Endothelial cell of umbilical vein (primary cell): ENCODE measurements at regions not wholly inside any gene's neighbourhood (a gene's known extent, or its start where the extent isn't known, plus 50 kb on each side); places are given as distances from the start of the nearest gene placed in this dataset.

Experiments
- BruUV-seq: library from RNA; stranded (reverse); fragments of 400-500 nt; replicated peaks from 2 replicates; lab custom pipeline; 2021; lab: Mats Ljungman, UMichigan
- CTCF ChIA-PET: fragments of 300-600, 350-600 bp; sonication (Branson Sonifier 250); formaldehyde crosslinking; loops from one replicate; lab custom pipeline; 2021; ENCODE audit warnings: antibody characterized with exemption, inconsistent platforms; lab: Charles Lee
- POLR2A ChIA-PET: fragments of 300-600, 350-600 bp; sonication (Branson Sonifier 250); formaldehyde crosslinking; loops from one replicate; lab custom pipeline; 2021; ENCODE audit warnings: antibody characterized with exemption, inconsistent platforms; lab: Charles Lee
- DNase-seq: peaks from one replicate; pipeline ENCODE4 v3.0.0-alpha.2; 2011; ENCODE audit warnings: low read depth, low spot score
- FAIRE-seq: peaks from 2 replicates; lab custom pipeline; 2011; peaks lifted over from hg19 to GRCh38; lab: Jason Lieb, UNC
- H2AFZ ChIP-seq: 2 replicates; pipeline ENCODE4 v1.6.0; 2012; ENCODE audit warnings: low read depth, low read length, control low read depth, inconsistent platforms
- H3K27ac ChIP-seq: 2 replicates; pipeline ENCODE4 v1.5.1; 2011; ENCODE audit warnings: low read depth, mild to moderate bottlenecking, control low read depth, low read length, moderate library complexity; ENCODE audit not compliant: insufficient read depth
- H3K27me3 ChIP-seq, 2 experiments: 2 replicates each; pipeline versions ENCODE4 v1.6.0 to v1.6.1; 2011; ENCODE audit warnings: low read length in 2 of 2, mixed read lengths in 1 of 2; ENCODE audit not compliant: control insufficient read depth in 2 of 2, insufficient read depth in 2 of 2
- H3K36me3 ChIP-seq, 2 experiments: 2 replicates in 1 of 2; 3 replicates in 1 of 2; pipeline ENCODE4 v1.5.1; 2011; ENCODE audit warnings: low read length in 2 of 2, mild to moderate bottlenecking in 1 of 2, moderate library complexity in 1 of 2; ENCODE audit not compliant: control insufficient read depth in 2 of 2, insufficient read depth in 2 of 2; ENCODE audit errors: extremely low read depth in 1 of 2
- H3K4me1 ChIP-seq: 3 replicates; pipeline ENCODE4 v1.5.1; 2011; ENCODE audit warnings: mild to moderate bottlenecking, low read length; ENCODE audit not compliant: control insufficient read depth, insufficient read depth; ENCODE audit errors: extremely low read depth
- H3K4me2 ChIP-seq: 2 replicates; pipeline ENCODE4 v1.6.1; 2011; ENCODE audit warnings: low read length, control low read depth, mixed read lengths; ENCODE audit not compliant: insufficient read depth
- H3K4me3 ChIP-seq, 3 experiments: fragments of 200-600 bp in 1 of 3; sonication (generic), shearing (Covaris generic) in 1 of 3; replicated peaks in 1 of 3; 2 replicates each; pipeline ENCODE4 v1.5.1; 2011 to 2016; ENCODE audit warnings: control low read depth in 3 of 3, low read length in 3 of 3, mild to moderate bottlenecking in 2 of 3, inconsistent platforms in 1 of 3, low read depth in 1 of 3, moderate library complexity in 1 of 3; ENCODE audit not compliant: insufficient read depth in 1 of 3
- H3K79me2 ChIP-seq: 2 replicates; pipeline ENCODE4 v1.6.0; 2012; ENCODE audit warnings: low read length, inconsistent platforms; ENCODE audit not compliant: control insufficient read depth, insufficient read depth
- H3K9ac ChIP-seq: replicated peaks from 2 replicates; pipeline ENCODE3; 2011; ENCODE audit warnings: low read length, control low read depth; ENCODE audit not compliant: insufficient read depth; ENCODE audit errors: extremely low read depth
- H3K9me1 ChIP-seq: replicated peaks from 3 replicates; pipeline ENCODE4 v1.6.0; 2011; ENCODE audit warnings: mild to moderate bottlenecking, low read length; ENCODE audit not compliant: control insufficient read depth, insufficient read depth; ENCODE audit errors: extremely low read depth
- H3K9me3 ChIP-seq: replicated peaks from 2 replicates; pipeline ENCODE4 v1.5.1; 2012; ENCODE audit warnings: low read length, inconsistent platforms; ENCODE audit not compliant: control insufficient read depth, insufficient read depth
- H4K20me1 ChIP-seq: replicated peaks from 2 replicates; pipeline ENCODE3; 2011; ENCODE audit warnings: mild to moderate bottlenecking, low read length; ENCODE audit not compliant: control insufficient read depth, insufficient read depth; ENCODE audit errors: extremely low read depth
- EZH2 ChIP-seq: IDR thresholded peaks from 2 replicates; pipeline ENCODE4 v1.6.1; 2012; ENCODE audit warnings: borderline replicate concordance, low read depth, mild to moderate bottlenecking, moderate library complexity, low read length, inconsistent platforms; ENCODE audit not compliant: severe bottlenecking
- FOS ChIP-seq: IDR thresholded peaks from 2 replicates; pipeline ENCODE4 v1.6.1; 2011; ENCODE audit warnings: mild to moderate bottlenecking, low read length, moderate library complexity, borderline replicate concordance; ENCODE audit not compliant: insufficient read depth
- GATA2 ChIP-seq: IDR thresholded peaks from 2 replicates; pipeline ENCODE4 v1.7.0; 2011; ENCODE audit warnings: low read depth, mild to moderate bottlenecking, moderate library complexity, mixed read lengths, low read length; ENCODE audit not compliant: insufficient read length, insufficient read depth
- JUN ChIP-seq: IDR thresholded peaks from 2 replicates; pipeline ENCODE4 v1.6.1; 2011; ENCODE audit warnings: borderline replicate concordance, low read depth; ENCODE audit not compliant: insufficient read length, insufficient read depth
- MYC ChIP-seq: IDR thresholded peaks from one replicate; pipeline ENCODE4 v1.6.1; 2011; ENCODE audit warnings: mild to moderate bottlenecking, low read depth, low read length
- POLR2A ChIP-seq: IDR thresholded peaks from 2 replicates; pipeline ENCODE4 v1.6.1; 2012; ENCODE audit warnings: low read depth, mild to moderate bottlenecking, control low read depth, low read length
- POLR2AphosphoS5 ChIP-seq: IDR thresholded peaks from 2 replicates; pipeline ENCODE4 v1.6.1; 2012; ENCODE audit warnings: low read depth, mild to moderate bottlenecking, control low read depth, low read length, moderate library complexity; ENCODE audit not compliant: insufficient read depth
- dilution Hi-C: fragments of 300-500 bp; cut with MboI; formaldehyde crosslinking; loops from one replicate; pipeline ENCODE4 v1.15.0; 2019; ENCODE audit warnings: low sequenced_read_pairs; ENCODE audit not compliant: extremely low pct_ligation_motif_present
- intact Hi-C: fragments of 100-400 bp; cut with micrococcal nuclease; formaldehyde crosslinking; loops from one replicate; pipeline ENCODE4 v1.10.0; 2022
- TF ChIP-seq, protein P1 (sequence below), 2 donors: IDR thresholded peaks; 1 replicate in 1 of 2; 2 replicates in 1 of 2; pipeline ENCODE4 v1.5.1; 2011; ENCODE audit warnings: low read length in 2 of 2, mild to moderate bottlenecking in 2 of 2, moderate library complexity in 2 of 2, control low read depth in 1 of 2, inconsistent platforms in 1 of 2, low read depth in 1 of 2; ENCODE audit not compliant: insufficient read depth in 1 of 2; ENCODE audit errors: extremely low read depth in 1 of 2
- TF ChIP-seq, protein P2 (sequence below): IDR thresholded peaks from 2 replicates; pipeline ENCODE4 v1.6.1; 2011; ENCODE audit not compliant: insufficient read depth, insufficient read length

DNA sequence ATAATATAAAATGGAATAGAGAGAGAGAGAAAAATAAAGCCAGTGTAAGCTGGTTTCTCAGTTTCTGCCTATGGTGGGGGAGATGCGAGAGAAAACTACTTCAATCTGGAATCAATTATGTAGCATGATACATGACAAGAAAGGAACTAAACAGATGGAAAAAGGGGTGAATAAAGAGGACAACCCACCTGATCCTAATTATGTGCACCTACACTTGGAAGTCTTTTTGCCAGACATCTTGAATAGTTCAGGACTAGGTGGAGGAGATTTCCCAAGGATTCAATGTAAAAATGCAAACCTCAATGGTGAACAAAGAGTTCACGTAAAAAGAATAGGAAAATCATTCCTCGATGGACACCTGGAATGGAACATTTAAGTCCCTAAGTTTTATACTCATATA lies 524.4 kb upstream of the RGMA start:
- DNase-seq (no peak), FAIRE-seq (no peak)
- Histone ChIP-seq H3K4me1 (no peaks in the 10 kb centered on the region), H3K36me3 (no peaks in the 10 kb centered on the region), H3K9me1 (no peaks in the 10 kb centered on the region), H3K79me2 (no peaks in the 10 kb centered on the region), H2AFZ (no peak overlapping the region), H3K27me3 (no peaks in the 10 kb centered on the region), H3K9me3 (peaks cover 6% of the 10 kb centered on the region), H3K9ac (no peak overlapping the region), H3K27ac (no peak overlapping the region), H4K20me1 (no peaks in the 10 kb centered on the region), H3K4me2 (no peak overlapping the region), H3K4me3 (no peak overlapping the region)
- TF ChIP-seq JUN (no peak), FOS (no peak), EZH2 (no peak), MYC (no peak), POLR2A (no peak), POLR2AphosphoS5 (no peak), GATA2 (no peak)
- TF ChIP-seq, protein P1, sequence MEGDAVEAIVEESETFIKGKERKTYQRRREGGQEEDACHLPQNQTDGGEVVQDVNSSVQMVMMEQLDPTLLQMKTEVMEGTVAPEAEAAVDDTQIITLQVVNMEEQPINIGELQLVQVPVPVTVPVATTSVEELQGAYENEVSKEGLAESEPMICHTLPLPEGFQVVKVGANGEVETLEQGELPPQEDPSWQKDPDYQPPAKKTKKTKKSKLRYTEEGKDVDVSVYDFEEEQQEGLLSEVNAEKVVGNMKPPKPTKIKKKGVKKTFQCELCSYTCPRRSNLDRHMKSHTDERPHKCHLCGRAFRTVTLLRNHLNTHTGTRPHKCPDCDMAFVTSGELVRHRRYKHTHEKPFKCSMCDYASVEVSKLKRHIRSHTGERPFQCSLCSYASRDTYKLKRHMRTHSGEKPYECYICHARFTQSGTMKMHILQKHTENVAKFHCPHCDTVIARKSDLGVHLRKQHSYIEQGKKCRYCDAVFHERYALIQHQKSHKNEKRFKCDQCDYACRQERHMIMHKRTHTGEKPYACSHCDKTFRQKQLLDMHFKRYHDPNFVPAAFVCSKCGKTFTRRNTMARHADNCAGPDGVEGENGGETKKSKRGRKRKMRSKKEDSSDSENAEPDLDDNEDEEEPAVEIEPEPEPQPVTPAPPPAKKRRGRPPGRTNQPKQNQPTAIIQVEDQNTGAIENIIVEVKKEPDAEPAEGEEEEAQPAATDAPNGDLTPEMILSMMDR (IDR thresholded peaks at IDR 0.05; ENCODE audit: extremely low read depth in 1 of 2, insufficient read depth in 1 of 2, low read depth in 1 of 2, low read length in 2 of 2) = no peak
- TF ChIP-seq, protein P2, sequence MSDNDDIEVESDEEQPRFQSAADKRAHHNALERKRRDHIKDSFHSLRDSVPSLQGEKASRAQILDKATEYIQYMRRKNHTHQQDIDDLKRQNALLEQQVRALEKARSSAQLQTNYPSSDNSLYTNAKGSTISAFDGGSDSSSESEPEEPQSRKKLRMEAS = no peak
- no TSS peak for BruUV-seq
- POLR2A ChIA-PET = no interaction called here
- intact Hi-C loops (no loop called here), dilution Hi-C loops (no loop called here)
- CTCF ChIA-PET = no interaction called here
